Endothelial cell of umbilical vein (primary cell): ENCODE measurements at regions not wholly inside any gene's neighbourhood (a gene's known extent, or its start where the extent isn't known, plus 50 kb on each side); places are given as distances from the start of the nearest gene placed in this dataset.

Experiments
- BruUV-seq: library from RNA; stranded (reverse); fragments of 400-500 nt; replicated peaks from 2 replicates; lab custom pipeline; 2021; lab: Mats Ljungman, UMichigan
- CTCF ChIA-PET: fragments of 300-600, 350-600 bp; sonication (Branson Sonifier 250); formaldehyde crosslinking; loops from one replicate; lab custom pipeline; 2021; ENCODE audit warnings: antibody characterized with exemption, inconsistent platforms; lab: Charles Lee
- POLR2A ChIA-PET: fragments of 300-600, 350-600 bp; sonication (Branson Sonifier 250); formaldehyde crosslinking; loops from one replicate; lab custom pipeline; 2021; ENCODE audit warnings: antibody characterized with exemption, inconsistent platforms; lab: Charles Lee
- DNase-seq: peaks from one replicate; pipeline ENCODE4 v3.0.0-alpha.2; 2011; ENCODE audit warnings: low read depth, low spot score
- FAIRE-seq: peaks from 2 replicates; lab custom pipeline; 2011; peaks lifted over from hg19 to GRCh38; lab: Jason Lieb, UNC
- H2AFZ ChIP-seq: 2 replicates; pipeline ENCODE4 v1.6.0; 2012; ENCODE audit warnings: low read depth, low read length, control low read depth, inconsistent platforms
- H3K27ac ChIP-seq: 2 replicates; pipeline ENCODE4 v1.5.1; 2011; ENCODE audit warnings: low read depth, mild to moderate bottlenecking, control low read depth, low read length, moderate library complexity; ENCODE audit not compliant: insufficient read depth
- H3K27me3 ChIP-seq, 2 experiments: 2 replicates each; pipeline versions ENCODE4 v1.6.0 to v1.6.1; 2011; ENCODE audit warnings: low read length in 2 of 2, mixed read lengths in 1 of 2; ENCODE audit not compliant: control insufficient read depth in 2 of 2, insufficient read depth in 2 of 2
- H3K36me3 ChIP-seq, 2 experiments: 2 replicates in 1 of 2; 3 replicates in 1 of 2; pipeline ENCODE4 v1.5.1; 2011; ENCODE audit warnings: low read length in 2 of 2, mild to moderate bottlenecking in 1 of 2, moderate library complexity in 1 of 2; ENCODE audit not compliant: control insufficient read depth in 2 of 2, insufficient read depth in 2 of 2; ENCODE audit errors: extremely low read depth in 1 of 2
- H3K4me1 ChIP-seq: 3 replicates; pipeline ENCODE4 v1.5.1; 2011; ENCODE audit warnings: mild to moderate bottlenecking, low read length; ENCODE audit not compliant: control insufficient read depth, insufficient read depth; ENCODE audit errors: extremely low read depth
- H3K4me2 ChIP-seq: 2 replicates; pipeline ENCODE4 v1.6.1; 2011; ENCODE audit warnings: low read length, control low read depth, mixed read lengths; ENCODE audit not compliant: insufficient read depth
- H3K4me3 ChIP-seq, 3 experiments: fragments of 200-600 bp in 1 of 3; sonication (generic), shearing (Covaris generic) in 1 of 3; replicated peaks in 1 of 3; 2 replicates each; pipeline ENCODE4 v1.5.1; 2011 to 2016; ENCODE audit warnings: control low read depth in 3 of 3, low read length in 3 of 3, mild to moderate bottlenecking in 2 of 3, inconsistent platforms in 1 of 3, low read depth in 1 of 3, moderate library complexity in 1 of 3; ENCODE audit not compliant: insufficient read depth in 1 of 3
- H3K79me2 ChIP-seq: 2 replicates; pipeline ENCODE4 v1.6.0; 2012; ENCODE audit warnings: low read length, inconsistent platforms; ENCODE audit not compliant: control insufficient read depth, insufficient read depth
- H3K9ac ChIP-seq: replicated peaks from 2 replicates; pipeline ENCODE3; 2011; ENCODE audit warnings: low read length, control low read depth; ENCODE audit not compliant: insufficient read depth; ENCODE audit errors: extremely low read depth
- H3K9me1 ChIP-seq: replicated peaks from 3 replicates; pipeline ENCODE4 v1.6.0; 2011; ENCODE audit warnings: mild to moderate bottlenecking, low read length; ENCODE audit not compliant: control insufficient read depth, insufficient read depth; ENCODE audit errors: extremely low read depth
- H3K9me3 ChIP-seq: replicated peaks from 2 replicates; pipeline ENCODE4 v1.5.1; 2012; ENCODE audit warnings: low read length, inconsistent platforms; ENCODE audit not compliant: control insufficient read depth, insufficient read depth
- H4K20me1 ChIP-seq: replicated peaks from 2 replicates; pipeline ENCODE3; 2011; ENCODE audit warnings: mild to moderate bottlenecking, low read length; ENCODE audit not compliant: control insufficient read depth, insufficient read depth; ENCODE audit errors: extremely low read depth
- CTCF ChIP-seq, 2 donors: IDR thresholded peaks; 1 replicate in 1 of 2; 2 replicates in 1 of 2; pipeline ENCODE4 v1.5.1; 2011; ENCODE audit warnings: low read length in 2 of 2, mild to moderate bottlenecking in 2 of 2, moderate library complexity in 2 of 2, control low read depth in 1 of 2, inconsistent platforms in 1 of 2, low read depth in 1 of 2; ENCODE audit not compliant: insufficient read depth in 1 of 2; ENCODE audit errors: extremely low read depth in 1 of 2
- EZH2 ChIP-seq: IDR thresholded peaks from 2 replicates; pipeline ENCODE4 v1.6.1; 2012; ENCODE audit warnings: borderline replicate concordance, low read depth, mild to moderate bottlenecking, moderate library complexity, low read length, inconsistent platforms; ENCODE audit not compliant: severe bottlenecking
- FOS ChIP-seq: IDR thresholded peaks from 2 replicates; pipeline ENCODE4 v1.6.1; 2011; ENCODE audit warnings: mild to moderate bottlenecking, low read length, moderate library complexity, borderline replicate concordance; ENCODE audit not compliant: insufficient read depth
- GATA2 ChIP-seq: IDR thresholded peaks from 2 replicates; pipeline ENCODE4 v1.7.0; 2011; ENCODE audit warnings: low read depth, mild to moderate bottlenecking, moderate library complexity, mixed read lengths, low read length; ENCODE audit not compliant: insufficient read length, insufficient read depth
- JUN ChIP-seq: IDR thresholded peaks from 2 replicates; pipeline ENCODE4 v1.6.1; 2011; ENCODE audit warnings: borderline replicate concordance, low read depth; ENCODE audit not compliant: insufficient read length, insufficient read depth
- MYC ChIP-seq: IDR thresholded peaks from one replicate; pipeline ENCODE4 v1.6.1; 2011; ENCODE audit warnings: mild to moderate bottlenecking, low read depth, low read length
- POLR2A ChIP-seq: IDR thresholded peaks from 2 replicates; pipeline ENCODE4 v1.6.1; 2012; ENCODE audit warnings: low read depth, mild to moderate bottlenecking, control low read depth, low read length
- dilution Hi-C: fragments of 300-500 bp; cut with MboI; formaldehyde crosslinking; loops from one replicate; pipeline ENCODE4 v1.15.0; 2019; ENCODE audit warnings: low sequenced_read_pairs; ENCODE audit not compliant: extremely low pct_ligation_motif_present
- intact Hi-C: fragments of 100-400 bp; cut with micrococcal nuclease; formaldehyde crosslinking; loops from one replicate; pipeline ENCODE4 v1.10.0; 2022
- TF ChIP-seq, protein P1 (sequence below): IDR thresholded peaks from 2 replicates; pipeline ENCODE4 v1.6.1; 2011; ENCODE audit not compliant: insufficient read depth, insufficient read length

DNA sequence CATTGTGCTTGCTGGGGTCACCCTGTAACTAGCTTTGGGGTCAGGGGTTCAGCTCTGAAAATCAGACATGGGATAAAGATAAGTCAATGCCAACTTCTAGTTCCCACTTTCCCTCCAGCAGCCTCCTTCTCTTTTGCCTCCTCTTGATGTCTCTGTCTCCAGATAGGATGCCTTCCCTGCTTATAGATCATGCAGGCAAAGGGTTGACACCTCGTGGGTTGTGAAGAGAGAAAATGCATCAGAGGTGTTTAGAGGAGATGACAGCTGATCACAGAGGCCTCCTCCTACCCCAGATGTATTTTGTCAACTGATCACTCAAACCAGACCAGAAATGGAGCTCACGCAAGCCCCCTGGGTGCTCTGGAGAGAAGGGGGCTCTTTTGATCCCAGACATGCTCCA is 337.8 kb downstream of the BUD13 start:
- ChIA-PET POLR2A (no interaction called here), CTCF (interaction anchor here (1.0 kb wide), 1 partner anchor 77 kb away, joined by 3 read pairs; no protein-coding TSS in a partner anchor)
- Histone ChIP-seq H3K27ac (no peak overlapping the region), H3K36me3 (no peaks in the 10 kb centered on the region), H3K9me1 (no peaks in the 10 kb centered on the region), H3K4me1 (no peaks in the 10 kb centered on the region), H3K4me2 (no peak overlapping the region), H3K9me3 (no peaks in the 10 kb centered on the region), H2AFZ (no peak overlapping the region), H3K4me3 (no peak overlapping the region), H4K20me1 (no peaks in the 10 kb centered on the region), H3K27me3 (peaks cover 0 to 5% of the 10 kb centered on the region in 2 experiments), H3K9ac (no peak overlapping the region), H3K79me2 (no peaks in the 10 kb centered on the region)
- TF ChIP-seq EZH2: no peak
- no peak for TF ChIP-seq GATA2
- TF ChIP-seq CTCF (IDR thresholded peaks at IDR 0.05; ENCODE audit: extremely low read depth in 1 of 2, insufficient read depth in 1 of 2, low read depth in 1 of 2, low read length in 2 of 2): no peak
- TF ChIP-seq, protein P1, sequence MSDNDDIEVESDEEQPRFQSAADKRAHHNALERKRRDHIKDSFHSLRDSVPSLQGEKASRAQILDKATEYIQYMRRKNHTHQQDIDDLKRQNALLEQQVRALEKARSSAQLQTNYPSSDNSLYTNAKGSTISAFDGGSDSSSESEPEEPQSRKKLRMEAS: no peak
- no peak for TF ChIP-seq POLR2A
- BruUV-seq: no TSS peak
- FAIRE-seq (no peak), DNase-seq (no peak)
- dilution Hi-C loops (no loop called here), intact Hi-C loops (no loop called here)

- DNase-seq (no peak), FAIRE-seq (no peak)
- no peak overlapping the region for H3K4me2 ChIP-seq
- H3K4me1 ChIP-seq: no peaks in the 10 kb centered on the region
- no peaks in the 10 kb centered on the region for H4K20me1 ChIP-seq
- no peak overlapping the region for H3K9ac ChIP-seq
- no peak overlapping the region for H3K4me3 ChIP-seq
- no peak overlapping the region for H3K27ac ChIP-seq
- BruUV-seq: no TSS peak
- no peak overlapping the region for H2AFZ ChIP-seq
- H3K9me3 ChIP-seq: no peaks in the 10 kb centered on the region
- POLR2A ChIA-PET: no interaction called here
- H3K79me2 ChIP-seq: no peaks in the 10 kb centered on the region
- dilution Hi-C loops (no loop called here), intact Hi-C loops (no loop called here)
- CTCF ChIA-PET: interaction anchor here (1.0 kb wide), 1 partner anchor 82 kb away, joined by 5 read pairs; no protein-coding TSS in a partner anchor
- no peaks in the 10 kb centered on the region for H3K9me1 ChIP-seq
- H3K36me3 ChIP-seq: no peaks in the 10 kb centered on the region
- H3K27me3 ChIP-seq: no peaks in the 10 kb centered on the region
- TF ChIP-seq, protein P1: no peak
- no peak for TF ChIP-seq FOS
- TF ChIP-seq JUN: no peak
- TF ChIP-seq CTCF (IDR thresholded peaks at IDR 0.05; ENCODE audit: extremely low read depth in 1 of 2, insufficient read depth in 1 of 2, low read depth in 1 of 2, low read length in 2 of 2): no peak
- TF ChIP-seq POLR2A: no peak
- TF ChIP-seq GATA2: no peak
- no peak for TF ChIP-seq MYC
Observed at GRCh38 chr11:116432301-116432700, 340.5 kb downstream of the BUD13 start.
